ENCODE measurements at regions not wholly inside any gene's neighbourhood (a gene's known extent, or its start where the extent isn't known, plus 50 kb on each side); places are given as distances from the start of the nearest gene placed in this dataset.
"Not testable (repeated sequence)": the region's sequence is repeated elsewhere in the genome, so short reads cannot be mapped to it uniquely, and the experiment has no call there.

DNA sequence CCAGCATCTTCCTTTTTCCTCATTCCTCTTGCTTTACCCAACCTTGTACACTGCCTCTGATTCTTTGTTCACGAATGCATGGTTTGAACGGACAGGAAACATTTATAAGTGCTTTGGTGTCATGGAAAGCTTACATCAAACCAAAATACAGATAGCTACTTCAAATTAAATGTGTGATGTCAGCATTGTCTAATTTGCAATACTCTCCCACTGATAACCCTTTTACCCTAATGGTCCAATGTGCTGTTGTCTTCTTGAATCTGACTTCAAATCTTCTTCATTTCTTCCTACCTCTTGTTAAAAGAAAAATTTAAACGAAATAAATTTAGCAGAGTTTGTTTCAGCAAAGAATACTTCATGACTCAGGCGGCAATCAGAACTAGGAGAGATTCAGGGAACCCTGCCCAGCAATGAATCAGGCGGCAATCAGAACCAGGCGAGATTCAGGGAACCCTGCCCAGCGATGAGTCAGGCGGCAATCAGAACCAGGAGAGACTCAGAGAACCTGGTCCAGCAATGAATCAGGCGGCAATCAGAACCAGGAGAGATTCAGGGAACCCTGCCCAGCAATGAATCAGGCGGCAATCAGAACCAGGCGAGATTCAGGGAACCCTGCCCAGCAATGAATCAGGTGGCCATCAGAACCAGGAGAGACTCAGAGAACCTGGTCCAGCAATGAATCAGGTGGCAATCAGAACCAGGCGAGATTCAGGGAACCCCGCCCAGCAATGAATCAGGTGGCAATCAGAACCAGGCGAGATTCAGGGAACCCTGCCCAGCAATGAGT lies 1212.9 kb upstream of the TENM3 start:
- not testable (repeated sequence) for TF ChIP-seq CTCF (IDR thresholded peaks at IDR 0.05 in 4 of 5, conservative IDR thresholded peaks at IDR 0.05 in 1 of 5); POLR2A (IDR thresholded peaks at IDR 0.05)

Data from gastrocnemius medialis (tissue), 4 donors.